Smooth muscle cell (in vitro differentiated cells): ENCODE measurements at regions not wholly inside any gene's neighbourhood (a gene's known extent, or its start where the extent isn't known, plus 50 kb on each side); places are given as distances from the start of the nearest gene placed in this dataset.

Source experiments
- DNase-seq: peaks from one replicate; lab custom pipeline; 2025; ENCODE audit not compliant: unreplicated experiment; lab: John Stamatoyannopoulos, UW
- H2AFZ ChIP-seq: fragments of 200-600 bp; sonication (generic); 2 replicates; pipeline ENCODE4 v1.6.0; 2016; ENCODE audit warnings: antibody characterized with exemption, low read depth, mild to moderate bottlenecking
- H3F3A ChIP-seq: fragments of 200-600 bp; sonication (generic); 2 replicates; pipeline ENCODE4 v1.6.0; 2017; ENCODE audit warnings: antibody characterized with exemption, low read depth
- H3K27ac ChIP-seq: fragments of 200-600 bp; sonication (generic); 2 replicates; pipeline ENCODE4 v1.5.1; 2016; ENCODE audit warnings: low read depth, mild to moderate bottlenecking
- H3K27me3 ChIP-seq: fragments of 200-600 bp; sonication (generic); 2 replicates; pipeline ENCODE4 v1.6.1; 2016; ENCODE audit warnings: low read depth, mild to moderate bottlenecking
- H3K36me3 ChIP-seq: fragments of 200-600 bp; sonication (generic); 2 replicates; pipeline ENCODE4 v1.5.1; 2016; ENCODE audit warnings: low read depth
- H3K4me1 ChIP-seq: fragments of 200-600 bp; sonication (generic); 2 replicates; pipeline ENCODE4 v1.5.1; 2016; ENCODE audit warnings: low read depth
- H3K4me2 ChIP-seq: fragments of 200-600 bp; sonication (generic); 2 replicates; pipeline ENCODE4 v1.6.0; 2016; ENCODE audit warnings: mild to moderate bottlenecking
- H3K4me3 ChIP-seq: fragments of 200-600 bp; sonication (generic); 2 replicates; pipeline ENCODE4 v1.5.1; 2016; ENCODE audit warnings: mild to moderate bottlenecking
- H3K79me2 ChIP-seq: fragments of 200-600 bp; sonication (generic); 2 replicates; pipeline ENCODE4 v1.6.0; 2016; ENCODE audit warnings: low read depth, mild to moderate bottlenecking
- H3K9ac ChIP-seq: fragments of 200-600 bp; sonication (generic); 2 replicates; pipeline ENCODE4 v1.6.0; 2016; ENCODE audit warnings: low read depth
- H3K9me3 ChIP-seq: fragments of 200-600 bp; sonication (generic); replicated peaks from 2 replicates; pipeline ENCODE4 v1.5.1; 2016; ENCODE audit warnings: low read depth
- H4K20me1 ChIP-seq: fragments of 200-600 bp; sonication (generic); 2 replicates; pipeline ENCODE4 v1.6.0; 2016; ENCODE audit warnings: low read depth
- CTCF ChIP-seq: fragments of 200-600 bp; sonication (generic); IDR thresholded peaks from 2 replicates; pipeline ENCODE4 v1.5.1; 2017; ENCODE audit warnings: borderline replicate concordance, mild to moderate bottlenecking, antibody characterized with exemption; ENCODE audit not compliant: insufficient read depth, poor library complexity, severe bottlenecking
- WGBS: methylation state at CpG from one replicate; pipeline ENCODE4 v1.1.7; 2016; ENCODE audit warnings: low lambda C conversion rate; 5-methylcytosine and 5-hydroxymethylcytosine counted together

- Histone ChIP-seq H3F3A (peaks cover 3% of the 10 kb centered on the region), H3K4me3 (no peak overlapping the region), H2AFZ (no peak overlapping the region), H3K79me2 (no peaks in the 10 kb centered on the region), H3K27ac (no peak overlapping the region), H3K27me3 (peaks cover 22% of the 10 kb centered on the region), H4K20me1 (no peaks in the 10 kb centered on the region), H3K4me2 (no peak overlapping the region), H3K4me1 (no peaks in the 10 kb centered on the region), H3K9me3 (no peaks in the 10 kb centered on the region), H3K9ac (no peak overlapping the region), H3K36me3 (no peaks in the 10 kb centered on the region)
- 100% methylated on average over 1 of the region's 1 CpG for WGBS
- TF ChIP-seq CTCF = no peak
- no peak for DNase-seq
Measured at GRCh38 chr2:101568969-101569368, 94.1 kb upstream of the RFX8 start.

GRCh38 chr2:101566632-101567228, 91.8 kb upstream of the RFX8 start:
- peaks cover 22% of the 10 kb centered on the region for H3K27me3 ChIP-seq
- no peaks in the 10 kb centered on the region for H3K4me1 ChIP-seq
- H3K27ac ChIP-seq = no peak overlapping the region
- WGBS = 67% methylated on average over 6 of the region's 6 CpGs
- no peak for TF ChIP-seq CTCF
- H3K9me3 ChIP-seq = no peaks in the 10 kb centered on the region
- no peaks in the 10 kb centered on the region for H3K79me2 ChIP-seq
- no peaks in the 10 kb centered on the region for H3K36me3 ChIP-seq
- DNase-seq = no peak
- no peak overlapping the region for H3K9ac ChIP-seq
- H3K4me2 ChIP-seq = no peak overlapping the region
- no peaks in the 10 kb centered on the region for H4K20me1 ChIP-seq
- H2AFZ ChIP-seq = no peak overlapping the region
- peaks cover 3% of the 10 kb centered on the region for H3F3A ChIP-seq
- no peak overlapping the region for H3K4me3 ChIP-seq

GRCh38 chr2:101563849-101564248, 88.9 kb upstream of the RFX8 start:
- Histone ChIP-seq H3F3A (no peaks in the 10 kb centered on the region), H3K4me1 (no peaks in the 10 kb centered on the region), H3K27ac (no peak overlapping the region), H3K9ac (no peak overlapping the region), H3K9me3 (no peaks in the 10 kb centered on the region), H3K79me2 (no peaks in the 10 kb centered on the region), H3K4me3 (no peak overlapping the region), H3K4me2 (no peak overlapping the region), H3K27me3 (peaks cover 22% of the 10 kb centered on the region), H3K36me3 (no peaks in the 10 kb centered on the region), H2AFZ (no peak overlapping the region), H4K20me1 (no peaks in the 10 kb centered on the region)
- DNase-seq = no peak
- WGBS = 89% methylated on average over 4 of the region's 4 CpGs
- TF ChIP-seq CTCF = no peak

GRCh38 chr2:101560780-101561315, 85.9 kb upstream of the RFX8 start:
- no peaks in the 10 kb centered on the region for H3F3A ChIP-seq
- H3K4me1 ChIP-seq = no peaks in the 10 kb centered on the region
- H2AFZ ChIP-seq = no peak overlapping the region
- H3K79me2 ChIP-seq = no peaks in the 10 kb centered on the region
- H3K9ac ChIP-seq = no peak overlapping the region
- peaks cover 2% of the 10 kb centered on the region for H3K27me3 ChIP-seq
- H3K36me3 ChIP-seq = no peaks in the 10 kb centered on the region
- no peaks in the 10 kb centered on the region for H4K20me1 ChIP-seq
- H3K4me3 ChIP-seq = no peak overlapping the region
- no peak overlapping the region for H3K27ac ChIP-seq
- no peaks in the 10 kb centered on the region for H3K9me3 ChIP-seq
- no peak for TF ChIP-seq CTCF
- WGBS = 97% methylated on average over 6 of the region's 6 CpGs
- no peak overlapping the region for H3K4me2 ChIP-seq
- DNase-seq = no peak
